ENCODE measurements at regions not wholly inside any gene's neighbourhood (a gene's known extent, or its start where the extent isn't known, plus 50 kb on each side); places are given as distances from the start of the nearest gene placed in this dataset.

DNA sequence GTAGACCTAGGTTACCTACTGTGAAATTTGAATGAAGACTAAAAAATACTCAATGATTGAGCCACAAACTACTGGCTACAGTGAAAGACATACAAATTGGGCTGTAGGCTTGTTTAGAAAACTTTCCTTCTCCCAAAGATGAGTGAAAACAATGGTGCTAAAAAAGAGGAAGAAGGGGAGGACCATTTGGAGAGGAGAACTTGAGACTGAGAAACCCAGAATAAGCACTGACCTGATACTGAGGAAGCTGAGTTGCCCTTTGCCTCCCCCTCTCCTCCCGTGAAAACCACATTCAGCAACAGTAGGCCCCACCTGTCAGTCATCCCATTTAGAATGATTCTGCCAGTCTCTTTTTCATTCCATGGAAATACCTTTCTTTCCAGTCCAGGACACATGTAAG, 484.0 kb upstream of the TGFBR2 start:
- H2AK5ac ChIP-seq (ENCODE audit: low read depth, low read length), result no peak overlapping the region
- H4K20me1 ChIP-seq (replicated peaks in 1 of 2; ENCODE audit: control insufficient read depth in 1 of 2, insufficient read depth in 2 of 2, low read length in 2 of 2), result no peaks in the 10 kb centered on the region
- no peak overlapping the region for H2AFZ ChIP-seq (ENCODE audit: low read length)
- H3K9me3 ChIP-seq (ENCODE audit: insufficient read depth in 2 of 2, low read depth in 1 of 2, low read length in 1 of 2), result no peaks in the 10 kb centered on the region
- no peak overlapping the region for H2BK120ac ChIP-seq (replicated peaks; ENCODE audit: low read depth, low read length)
- no peak overlapping the region for H3K4me2 ChIP-seq (ENCODE audit: insufficient read depth in 1 of 2, low read depth in 2 of 2, low read length in 2 of 2)
- H3K56ac ChIP-seq (replicated peaks; ENCODE audit: insufficient read length, low read depth, low read length), result no peak overlapping the region
- POLR2A ChIA-PET (ENCODE audit: partially characterized antibody), result no interaction called here
- H3K14ac ChIP-seq (ENCODE audit: insufficient read length), result no peak overlapping the region
- WGBS, 2 experiments (ENCODE audit: extremely low coverage in 1 of 2, insufficient coverage in 1 of 2, insufficient read length in 1 of 2, insufficient replicate concordance in 2 of 2, low coverage in 1 of 2, low lambda C conversion rate in 2 of 2, missing lambda C conversion rate in 1 of 2), result 90% methylated on average over 1 of the region's 1 CpG; no CpG with 5 or more reads in 1 of the 2 experiments
- H2BK15ac ChIP-seq (ENCODE audit: low read length), result no peak overlapping the region
- H3K79me2 ChIP-seq (ENCODE audit: control insufficient read depth in 1 of 2, insufficient read depth in 2 of 2, low read length in 2 of 2), result no peaks in the 10 kb centered on the region
- H2BK12ac ChIP-seq (ENCODE audit: low read depth, low read length), result no peak overlapping the region
- H3K4ac ChIP-seq (replicated peaks; ENCODE audit: insufficient read length, low read depth, low read length), result no peak overlapping the region
- no peak overlapping the region for H3K18ac ChIP-seq (ENCODE audit: extremely low read depth, low read length)
- no peak overlapping the region for H2BK20ac ChIP-seq (ENCODE audit: low read length)
- FAIRE-seq, result no peak
- H4K91ac ChIP-seq (replicated peaks; ENCODE audit: insufficient read length, low read length), result no peak overlapping the region
- H3K4me1 ChIP-seq (replicated peaks in 1 of 4; ENCODE audit: control insufficient read depth in 3 of 4, insufficient read depth in 4 of 4, low read length in 3 of 4), result no peaks in the 10 kb centered on the region; a peak in 2 of 7 replicates
- H4K8ac ChIP-seq (ENCODE audit: extremely low read depth, insufficient read depth, low read length), result no peak overlapping the region
- CTCF ChIA-PET (ENCODE audit: partially characterized antibody), result interaction anchor here (0.6 kb wide), 1 partner anchor 1119 kb away, joined by 3 read pairs; no protein-coding TSS in a partner anchor
- no peak overlapping the region for H2BK5ac ChIP-seq (ENCODE audit: low read depth, low read length)
- H3K23ac ChIP-seq (ENCODE audit: insufficient read length), result no peak overlapping the region
- TF ChIP-seq CTCF (IDR thresholded peaks at IDR 0.05; ENCODE audit: control extremely low read depth in 1 of 3, insufficient read depth in 1 of 3, low read depth in 1 of 3, low read length in 3 of 3) (no peak), BCL11A (IDR thresholded peaks at IDR 0.05; ENCODE audit: low read depth in 2 of 2, low read length in 2 of 2) (no peak), SP4 (IDR thresholded peaks at IDR 0.05; ENCODE audit: low read length) (no peak)
- H3K23me2 ChIP-seq (ENCODE audit: low read depth, low read length), result no peaks in the 10 kb centered on the region; the same call in 1 of the 2 replicates
- no peaks in the 10 kb centered on the region for H3K27me3 ChIP-seq (replicated peaks in 1 of 4; ENCODE audit: control insufficient read depth in 3 of 4, extremely low read depth in 1 of 4, insufficient read depth in 3 of 4, low read length in 3 of 4)
- no peak for DNase-seq (ENCODE audit: low read depth in 1 of 2, low spot score in 2 of 2)
- no peaks in the 10 kb centered on the region for H3K36me3 ChIP-seq (ENCODE audit: control insufficient read depth in 2 of 4, insufficient read depth in 4 of 4, low read length in 3 of 4)
- H4K5ac ChIP-seq (ENCODE audit: insufficient read length, low read depth, low read length), result no peak overlapping the region
- H3K9ac ChIP-seq (replicated peaks in 1 of 4; ENCODE audit: extremely low read depth in 1 of 4, low read depth in 3 of 4, low read length in 3 of 4), result no peak overlapping the region
- H3K27ac ChIP-seq (ENCODE audit: low read depth, low read length), result no peak overlapping the region
- H3K4me3 ChIP-seq (ENCODE audit: extremely low read depth in 1 of 4, insufficient read depth in 2 of 4, low read depth in 3 of 4, low read length in 4 of 4), result no peak overlapping the region
- no peaks in the 10 kb centered on the region for H3K79me1 ChIP-seq (ENCODE audit: low read depth, low read length)
